Stimulated activated CD8-positive, alpha-beta memory T cell treated with anti-CD3 and anti-CD28 coated beads, Interleukin-7, amount 100 ng/mL, for 1 hour (primary cell): ENCODE measurements at regions not wholly inside any gene's neighbourhood (a gene's known extent, or its start where the extent isn't known, plus 50 kb on each side); places are given as distances from the start of the nearest gene placed in this dataset.

Experiments
- DNase-seq, 2 donors: peaks; one replicate each; pipeline ENCODE4 v3.0.0-alpha.2; 2020; ENCODE audit warnings: low read depth in 2 of 2

DNA sequence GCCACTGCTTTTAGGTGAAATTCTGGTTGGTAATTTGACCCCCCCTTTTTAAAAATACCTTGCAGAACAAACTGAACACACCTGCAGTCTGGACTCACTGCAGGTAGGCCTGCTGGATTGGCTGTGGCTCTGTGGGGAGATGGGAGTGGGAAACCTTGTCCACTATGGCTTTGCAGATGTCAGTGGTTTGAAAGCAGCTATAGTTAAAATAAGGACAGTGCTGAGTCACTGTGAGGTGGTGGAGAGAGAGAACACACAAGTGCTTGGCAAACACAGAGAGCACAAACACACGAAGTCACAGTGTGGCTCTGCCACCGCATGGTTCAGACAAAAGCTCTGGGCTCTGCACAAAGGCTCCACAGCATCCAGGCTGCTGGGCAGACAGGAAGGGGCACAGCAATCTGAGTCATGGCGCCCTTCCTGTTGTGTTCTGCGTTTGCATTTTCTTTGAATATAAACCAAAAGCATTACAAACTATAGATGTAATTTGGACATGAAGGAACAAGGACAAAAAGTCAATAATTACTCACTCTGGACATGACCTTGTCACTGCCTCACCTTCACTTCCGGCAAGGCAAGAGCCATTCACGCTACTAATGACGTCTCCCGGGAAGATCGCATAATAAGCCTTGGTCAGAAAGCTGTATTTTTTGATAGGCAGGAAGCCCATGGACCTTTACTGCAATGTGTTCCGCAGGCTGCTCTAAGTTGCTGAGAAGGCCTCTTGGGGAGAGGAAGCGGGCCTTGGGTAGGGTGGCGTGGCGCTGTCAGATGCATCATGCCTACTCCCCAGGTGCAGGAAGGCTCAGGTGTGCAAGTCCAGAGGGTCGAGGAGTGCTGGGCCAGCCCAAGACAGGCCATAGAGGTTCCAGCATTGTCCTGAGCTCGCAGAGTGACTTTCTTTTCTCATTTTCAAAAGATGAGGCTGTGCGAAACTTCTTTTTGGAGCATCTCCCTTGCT is 60.1 kb upstream of the MED9 start:
- DNase-seq, result no peak

- DNase-seq, result no peak
Observed at GRCh38 chr17:17417718-17418181, 59.0 kb upstream of the MED9 start.

- DNase-seq, result no peak
Observed at GRCh38 chr17:17419166-17419565, 57.6 kb upstream of the MED9 start.

DNA sequence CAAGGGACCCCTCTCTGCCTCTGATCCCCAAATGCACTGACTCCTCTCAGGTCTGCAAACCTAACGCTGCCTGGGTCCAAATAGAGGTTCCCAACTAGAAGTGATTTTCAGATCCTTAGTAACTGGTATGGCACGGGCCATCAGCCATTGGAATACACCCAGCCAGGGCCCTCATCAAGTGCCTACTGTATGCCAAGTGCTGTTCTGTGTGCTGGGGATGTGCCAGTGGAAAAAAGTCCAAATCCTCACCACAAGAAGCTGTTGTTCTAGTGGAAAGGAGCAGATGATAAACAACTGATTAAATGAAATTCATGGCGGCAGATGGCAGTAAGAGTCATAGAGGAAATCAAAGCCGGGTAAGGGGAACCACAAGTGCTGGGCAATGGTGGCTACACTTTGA is 57.2 kb upstream of the MED9 start:
- DNase-seq, result no peak

- no peak for DNase-seq
Observed at GRCh38 chr17:17420082-17420481, 56.7 kb upstream of the MED9 start.

- DNase-seq, result no peak
Observed at GRCh38 chr17:17420561-17421269, 56.1 kb upstream of the MED9 start.

GRCh38 chr17:17421346-17422216 is 55.2 kb upstream of the MED9 start:
- no peak for DNase-seq

- DNase-seq, result no peak
Observed at GRCh38 chr17:17422217-17422610, 54.6 kb upstream of the MED9 start.

GRCh38 chr17:17422641-17423040 is 54.2 kb upstream of the MED9 start:
- no peak for DNase-seq

DNA sequence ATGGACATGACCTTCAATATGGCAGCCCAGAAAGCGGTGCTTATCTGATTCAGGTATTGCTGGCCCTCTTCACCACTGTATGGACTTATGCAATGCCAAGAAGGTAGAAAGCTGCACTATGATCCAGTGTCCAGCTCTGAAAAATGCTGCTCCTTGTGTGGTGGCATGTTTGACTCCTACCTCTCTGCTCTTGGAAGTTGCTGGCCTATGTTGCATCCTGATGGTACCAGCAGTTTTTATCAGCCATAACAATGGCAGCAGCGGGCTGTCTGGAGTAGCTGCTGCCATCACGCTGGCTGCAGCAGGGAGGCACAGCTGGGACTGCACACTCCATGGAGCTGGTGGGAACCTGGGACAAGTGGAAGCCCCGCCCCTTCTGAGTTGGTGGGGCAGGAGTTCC is 53.1 kb upstream of the MED9 start:
- DNase-seq, result no peak

GRCh38 chr17:17424552-17424951 is 52.2 kb upstream of the MED9 start:
- no peak for DNase-seq

DNA sequence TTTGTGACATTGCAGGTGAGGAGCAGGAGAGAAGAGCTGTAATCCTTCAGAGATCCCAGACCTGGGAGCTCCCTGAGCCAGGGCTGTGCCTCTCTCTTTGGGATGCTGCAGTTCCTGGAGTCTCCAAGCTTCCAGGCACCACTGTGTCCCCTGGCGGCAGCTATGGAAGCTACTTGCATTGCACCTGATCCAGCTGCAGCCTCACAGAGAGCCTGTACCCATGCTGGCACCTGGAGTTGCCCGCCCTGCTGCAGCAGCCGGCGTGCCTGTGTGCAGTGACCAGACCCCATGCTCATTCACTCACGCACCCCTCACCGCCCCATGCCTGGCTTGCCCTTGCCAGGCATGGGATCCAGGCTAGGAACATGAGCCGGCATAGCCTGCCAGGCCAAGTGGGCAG is 51.8 kb upstream of the MED9 start:
- DNase-seq, result no peak

DNA sequence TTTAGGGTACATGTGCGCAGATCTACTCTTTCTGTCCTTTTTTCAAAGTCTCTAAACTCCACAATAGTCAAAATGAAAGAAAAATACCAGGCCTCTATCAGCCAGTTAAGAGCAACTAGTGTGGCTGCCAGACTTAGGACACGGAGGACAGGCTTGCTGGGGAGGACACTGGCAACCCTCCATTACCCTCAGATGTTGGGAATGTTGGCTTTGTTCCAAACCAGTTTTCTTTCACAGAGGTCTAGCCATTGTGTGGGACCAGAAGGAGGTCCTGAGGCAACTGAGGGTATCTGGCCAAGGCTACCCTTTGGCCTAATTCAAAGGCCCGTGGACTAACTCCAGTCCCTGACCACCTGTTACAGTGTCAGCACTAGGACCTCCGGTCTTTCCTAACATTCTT is 51.2 kb upstream of the MED9 start:
- no peak for DNase-seq

DNA sequence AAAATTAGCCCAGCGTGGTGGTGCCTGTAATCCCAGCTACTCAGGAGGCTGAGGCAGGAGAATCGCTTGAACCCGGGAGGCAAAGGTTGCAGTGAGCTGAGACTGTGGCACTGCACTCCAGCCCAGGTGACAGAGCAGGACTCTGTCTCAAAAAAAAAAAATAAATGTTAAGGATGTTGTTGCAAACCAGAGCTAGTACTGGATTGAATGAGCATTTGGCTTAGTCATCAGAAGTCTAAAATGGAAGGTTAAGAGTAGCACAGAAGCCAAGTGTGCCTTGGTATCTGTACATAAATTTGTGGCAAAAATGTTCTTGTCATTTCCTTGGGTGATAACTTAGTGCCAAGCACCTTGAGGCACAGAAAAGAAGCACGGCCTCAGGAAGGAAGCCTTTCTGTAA is 50.6 kb upstream of the MED9 start:
- DNase-seq, result no peak
